22Rv1 (cell line): ENCODE measurements at regions not wholly inside any gene's neighbourhood (a gene's known extent, or its start where the extent isn't known, plus 50 kb on each side); places are given as distances from the start of the nearest gene placed in this dataset.

Source experiments
- H3K27ac ChIP-seq: fragments of 450-650 bp; 2 replicates; pipeline ENCODE4 v1.5.1; 2017
- ZFX ChIP-seq: fragments of 450-650 bp; IDR thresholded peaks from 2 replicates; pipeline ENCODE4 v1.6.1; 2017; ENCODE audit warnings: antibody characterized with exemption, borderline replicate concordance
- TF ChIP-seq, protein P1 (sequence below): fragments of 450-650 bp; IDR thresholded peaks from 2 replicates; pipeline ENCODE4 v1.5.1; 2017; ENCODE audit warnings: mild to moderate bottlenecking

DNA sequence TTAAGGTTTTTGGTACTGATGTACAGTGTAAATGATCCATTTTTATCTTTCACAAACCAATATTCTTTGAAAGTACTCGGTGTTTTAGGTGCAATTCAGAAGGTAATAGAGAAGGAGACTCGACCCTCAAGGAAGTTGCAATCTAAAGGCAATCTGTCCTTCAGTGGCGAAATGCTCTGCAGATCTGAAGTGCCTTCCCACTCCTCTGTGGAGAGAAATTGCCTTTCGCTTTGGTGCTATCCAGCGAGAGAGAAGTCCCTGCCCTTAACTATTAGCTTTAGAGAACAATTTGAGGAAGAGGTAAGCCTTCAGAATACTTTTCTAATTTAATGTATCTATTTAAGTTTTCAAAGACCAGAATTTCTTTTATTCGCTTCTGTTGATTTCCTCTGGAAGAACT, 371.8 kb upstream of the FANCL start:
- no peak overlapping the region for H3K27ac ChIP-seq
- TF ChIP-seq, protein P1, sequence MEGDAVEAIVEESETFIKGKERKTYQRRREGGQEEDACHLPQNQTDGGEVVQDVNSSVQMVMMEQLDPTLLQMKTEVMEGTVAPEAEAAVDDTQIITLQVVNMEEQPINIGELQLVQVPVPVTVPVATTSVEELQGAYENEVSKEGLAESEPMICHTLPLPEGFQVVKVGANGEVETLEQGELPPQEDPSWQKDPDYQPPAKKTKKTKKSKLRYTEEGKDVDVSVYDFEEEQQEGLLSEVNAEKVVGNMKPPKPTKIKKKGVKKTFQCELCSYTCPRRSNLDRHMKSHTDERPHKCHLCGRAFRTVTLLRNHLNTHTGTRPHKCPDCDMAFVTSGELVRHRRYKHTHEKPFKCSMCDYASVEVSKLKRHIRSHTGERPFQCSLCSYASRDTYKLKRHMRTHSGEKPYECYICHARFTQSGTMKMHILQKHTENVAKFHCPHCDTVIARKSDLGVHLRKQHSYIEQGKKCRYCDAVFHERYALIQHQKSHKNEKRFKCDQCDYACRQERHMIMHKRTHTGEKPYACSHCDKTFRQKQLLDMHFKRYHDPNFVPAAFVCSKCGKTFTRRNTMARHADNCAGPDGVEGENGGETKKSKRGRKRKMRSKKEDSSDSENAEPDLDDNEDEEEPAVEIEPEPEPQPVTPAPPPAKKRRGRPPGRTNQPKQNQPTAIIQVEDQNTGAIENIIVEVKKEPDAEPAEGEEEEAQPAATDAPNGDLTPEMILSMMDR: no peak

DNA sequence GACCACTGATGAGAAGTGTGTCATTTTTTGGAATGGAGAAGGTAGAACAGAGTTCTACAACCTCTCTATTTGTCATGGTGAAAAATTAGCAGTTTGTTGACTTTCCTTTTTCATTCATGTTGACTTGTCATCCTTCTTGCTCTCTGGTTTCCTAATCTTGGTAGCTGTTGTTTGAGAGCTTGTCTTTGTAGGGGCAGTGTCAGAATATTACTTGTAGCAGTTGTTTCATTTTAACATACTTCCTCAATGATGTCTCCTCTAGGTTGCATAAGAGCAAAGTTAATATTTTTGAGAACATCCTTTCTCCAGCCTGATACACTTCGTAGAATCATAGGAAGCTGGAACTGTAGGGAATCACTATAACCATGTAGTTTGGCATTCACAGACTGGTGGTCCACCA, 368.2 kb upstream of the FANCL start:
- TF ChIP-seq ZFX: no peak
- TF ChIP-seq, protein P1: no peak
- H3K27ac ChIP-seq: no peak overlapping the region

DNA sequence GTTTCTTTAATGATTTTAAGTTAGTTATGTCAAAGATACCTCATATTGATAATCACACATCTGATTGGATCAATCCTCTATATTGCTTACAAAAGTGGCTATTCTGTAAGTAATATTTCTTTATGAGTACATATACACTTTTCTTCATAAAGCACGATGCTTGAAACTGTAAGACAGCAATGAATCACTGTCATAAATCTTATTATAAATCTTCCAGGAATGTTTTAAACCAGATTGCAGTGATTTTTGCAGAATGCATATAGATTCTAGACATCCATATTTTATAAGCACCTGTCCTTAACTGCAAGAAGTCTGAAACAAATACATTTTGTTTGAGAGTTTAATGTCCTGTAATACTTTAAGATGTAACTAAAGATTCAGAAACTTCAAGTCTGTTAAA, 367.0 kb upstream of the FANCL start:
- no peak for TF ChIP-seq ZFX
- TF ChIP-seq, protein P1: no peak
- H3K27ac ChIP-seq: no peak overlapping the region

DNA sequence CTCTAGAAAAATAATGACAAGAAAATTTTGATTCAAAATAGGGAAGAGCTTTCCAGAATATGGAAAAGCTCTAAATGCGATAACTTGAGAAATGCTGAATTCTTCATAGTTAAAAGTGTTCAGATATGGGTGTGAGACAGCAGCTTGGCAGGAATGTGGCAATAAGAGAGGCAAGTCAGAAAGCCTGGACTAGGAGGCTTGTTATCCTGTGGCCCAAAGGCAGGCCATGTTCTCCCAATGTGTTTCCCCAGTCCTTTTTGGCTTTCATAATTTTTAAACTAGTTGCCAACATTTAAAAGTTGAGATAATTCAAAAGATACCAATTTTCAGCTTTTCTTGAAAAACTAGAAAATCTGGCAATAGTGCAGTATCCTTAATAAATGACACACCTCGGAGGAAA, 366.3 kb upstream of the FANCL start:
- no peak overlapping the region for H3K27ac ChIP-seq
- TF ChIP-seq, protein P1: no peak
- TF ChIP-seq ZFX: no peak

DNA sequence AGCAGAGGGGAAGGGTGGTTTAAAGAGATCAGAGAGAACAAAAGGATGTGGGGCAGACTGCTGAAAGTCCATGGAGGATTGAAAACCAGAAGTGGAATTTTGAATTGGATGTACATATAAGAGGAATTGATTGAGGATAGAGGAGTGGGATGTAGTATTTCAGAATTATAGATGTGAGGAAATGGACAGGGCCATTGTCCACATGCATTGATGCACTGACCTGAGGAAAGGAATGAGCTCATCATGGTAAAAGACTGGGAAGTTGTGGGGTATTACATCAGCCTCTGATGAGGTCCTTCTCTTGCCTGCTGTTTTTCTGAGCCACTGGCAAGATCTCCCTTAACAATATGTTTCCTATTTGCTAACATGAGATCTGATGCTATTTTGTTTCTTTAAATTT, 365.7 kb upstream of the FANCL start:
- no peak for TF ChIP-seq ZFX
- TF ChIP-seq, protein P1: no peak
- no peak overlapping the region for H3K27ac ChIP-seq

DNA sequence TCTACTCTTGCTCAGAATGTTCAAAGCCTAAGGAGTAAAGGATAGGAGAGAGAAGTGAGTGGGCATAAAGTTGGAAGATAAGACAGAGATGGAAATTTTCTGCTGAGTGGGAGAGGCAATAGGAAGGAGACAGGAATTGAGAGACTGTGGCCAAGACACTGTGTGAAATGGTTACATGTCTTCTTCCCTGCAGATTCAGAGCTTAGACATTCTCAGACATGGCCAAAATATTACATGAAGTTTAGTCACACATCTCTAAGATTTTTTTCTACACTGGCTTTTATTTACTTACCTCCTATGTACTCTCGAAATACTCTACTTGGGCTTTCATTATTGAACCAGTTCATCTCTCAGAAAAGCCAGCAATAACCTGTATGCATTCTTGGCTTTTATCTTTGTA, 363.0 kb upstream of the FANCL start:
- TF ChIP-seq, protein P1: no peak
- TF ChIP-seq ZFX: no peak
- no peak overlapping the region for H3K27ac ChIP-seq

DNA sequence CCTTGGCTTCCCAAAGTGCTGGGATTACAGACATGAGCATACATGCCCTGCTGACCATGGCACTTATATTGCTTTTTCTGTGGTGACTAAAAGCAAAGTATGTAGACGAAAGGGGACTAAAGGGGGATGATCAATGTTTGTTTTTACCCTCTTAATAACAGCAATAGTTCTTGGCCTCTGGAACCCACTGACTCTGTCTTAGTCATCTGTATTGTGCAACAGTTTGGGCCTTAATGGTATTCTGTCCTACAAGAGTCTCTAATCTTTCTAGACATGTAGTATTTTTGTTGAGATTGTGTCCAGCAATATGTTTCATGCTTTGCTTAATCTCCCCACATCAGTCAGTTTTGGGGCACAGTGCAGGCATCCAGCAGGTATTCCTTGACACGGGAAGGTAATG, 359.9 kb upstream of the FANCL start:
- TF ChIP-seq ZFX: no peak
- TF ChIP-seq, protein P1: no peak
- H3K27ac ChIP-seq: no peak overlapping the region
